ENCODE measurements at regions not wholly inside any gene's neighbourhood (a gene's known extent, or its start where the extent isn't known, plus 50 kb on each side); places are given as distances from the start of the nearest gene placed in this dataset.

GRCh38 chr9:27625751-27626150 lies 52.5 kb upstream of the C9orf72 start:
- Histone ChIP-seq H3K36me3 (ENCODE audit: control insufficient read depth, insufficient read depth, low read length) (no peaks in the 10 kb centered on the region), H3K4me3 (ENCODE audit: low read length) (no peak overlapping the region), H3K4me1 (ENCODE audit: control insufficient read depth, insufficient read depth, low read length) (no peaks in the 10 kb centered on the region), H3K9ac (ENCODE audit: extremely low read depth, low read length, poor library complexity, severe bottlenecking) (no peak overlapping the region), H3K9me3 (ENCODE audit: control insufficient read depth, low read length) (no peaks in the 10 kb centered on the region), H3K27me3 (ENCODE audit: control insufficient read depth, insufficient read depth, low read length, poor library complexity, severe bottlenecking) (no peaks in the 10 kb centered on the region), H3K27ac (ENCODE audit: low read depth, low read length) (no peak overlapping the region)
- H3K4me1 Mint-ChIP-seq: no peaks in the 10 kb centered on the region
- WGBS, 2 experiments (ENCODE audit: insufficient coverage in 1 of 2, insufficient read length in 1 of 2): 94 to 100% methylated on average over 1 to 2 of the region's 2 CpGs
- DNase-seq: no peak
- H3K27ac Mint-ChIP-seq: no peak overlapping the region
- H3K4me3 Mint-ChIP-seq: no peak overlapping the region
- TF ChIP-seq, protein P1, sequence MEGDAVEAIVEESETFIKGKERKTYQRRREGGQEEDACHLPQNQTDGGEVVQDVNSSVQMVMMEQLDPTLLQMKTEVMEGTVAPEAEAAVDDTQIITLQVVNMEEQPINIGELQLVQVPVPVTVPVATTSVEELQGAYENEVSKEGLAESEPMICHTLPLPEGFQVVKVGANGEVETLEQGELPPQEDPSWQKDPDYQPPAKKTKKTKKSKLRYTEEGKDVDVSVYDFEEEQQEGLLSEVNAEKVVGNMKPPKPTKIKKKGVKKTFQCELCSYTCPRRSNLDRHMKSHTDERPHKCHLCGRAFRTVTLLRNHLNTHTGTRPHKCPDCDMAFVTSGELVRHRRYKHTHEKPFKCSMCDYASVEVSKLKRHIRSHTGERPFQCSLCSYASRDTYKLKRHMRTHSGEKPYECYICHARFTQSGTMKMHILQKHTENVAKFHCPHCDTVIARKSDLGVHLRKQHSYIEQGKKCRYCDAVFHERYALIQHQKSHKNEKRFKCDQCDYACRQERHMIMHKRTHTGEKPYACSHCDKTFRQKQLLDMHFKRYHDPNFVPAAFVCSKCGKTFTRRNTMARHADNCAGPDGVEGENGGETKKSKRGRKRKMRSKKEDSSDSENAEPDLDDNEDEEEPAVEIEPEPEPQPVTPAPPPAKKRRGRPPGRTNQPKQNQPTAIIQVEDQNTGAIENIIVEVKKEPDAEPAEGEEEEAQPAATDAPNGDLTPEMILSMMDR (conservative IDR thresholded peaks at IDR 0.05): no peak
- no peaks in the 10 kb centered on the region for H3K36me3 Mint-ChIP-seq (ENCODE audit: low read depth)
- no peaks in the 10 kb centered on the region for H3K9me3 Mint-ChIP-seq
- no peaks in the 10 kb centered on the region for H3K27me3 Mint-ChIP-seq (ENCODE audit: insufficient read depth)

DNA sequence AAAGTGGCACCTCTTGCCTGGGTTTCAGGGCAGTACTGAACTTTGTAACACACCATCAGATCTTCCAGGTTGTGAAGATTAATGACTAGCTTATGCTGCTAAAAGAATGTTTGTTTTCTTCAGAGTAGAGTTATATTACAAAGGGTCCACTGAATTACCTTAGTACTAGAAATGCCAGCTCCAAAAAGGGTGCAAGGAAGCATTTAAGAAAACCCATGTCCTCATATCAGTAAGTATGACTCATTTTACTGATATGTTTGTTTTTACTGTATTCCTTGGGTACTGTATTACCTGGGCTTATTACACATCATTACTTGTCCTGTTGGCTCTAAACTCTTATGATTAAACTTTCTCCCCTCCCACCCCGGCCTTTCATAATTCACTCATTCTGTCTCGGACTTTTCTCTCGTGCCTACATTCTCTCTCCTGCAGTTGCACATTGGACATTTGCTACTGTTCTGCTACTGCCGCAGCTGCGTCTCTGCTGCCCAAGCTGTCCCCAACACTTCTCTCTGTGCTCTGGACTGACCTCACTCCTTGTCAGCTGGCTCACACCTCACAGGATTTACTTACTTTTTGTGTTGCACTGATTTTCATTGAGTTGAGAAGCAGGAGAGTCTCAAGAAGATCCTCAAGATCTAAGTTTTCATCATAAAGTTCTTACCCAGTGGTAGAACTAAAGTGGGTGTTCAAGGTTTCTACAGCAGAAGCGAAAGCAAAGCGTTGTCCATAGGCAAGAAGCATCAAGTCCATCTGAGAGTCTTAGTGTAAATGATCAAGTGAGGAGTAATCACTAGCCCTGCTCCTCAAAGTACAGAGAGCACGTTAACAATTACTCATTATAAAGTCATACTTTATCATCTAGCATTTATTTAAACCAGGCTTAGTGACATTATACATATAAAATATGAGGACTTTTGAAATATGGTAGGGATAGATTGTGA lies 53.2 kb upstream of the C9orf72 start:
- no peaks in the 10 kb centered on the region for H3K4me1 ChIP-seq (ENCODE audit: control insufficient read depth, insufficient read depth, low read length)
- H3K27ac Mint-ChIP-seq: no peak overlapping the region
- H3K4me3 ChIP-seq (ENCODE audit: low read length): no peak overlapping the region
- 95% methylated on average over 7 to 8 of the region's 8 CpGs for WGBS, 2 experiments (ENCODE audit: insufficient coverage in 1 of 2, insufficient read length in 1 of 2)
- H3K9me3 ChIP-seq (ENCODE audit: control insufficient read depth, low read length): no peaks in the 10 kb centered on the region
- H3K4me1 Mint-ChIP-seq: no peaks in the 10 kb centered on the region
- H3K9me3 Mint-ChIP-seq: no peaks in the 10 kb centered on the region
- no peak overlapping the region for H3K4me3 Mint-ChIP-seq
- no peak overlapping the region for H3K27ac ChIP-seq (ENCODE audit: low read depth, low read length)
- H3K27me3 Mint-ChIP-seq (ENCODE audit: insufficient read depth): no peaks in the 10 kb centered on the region
- no peaks in the 10 kb centered on the region for H3K36me3 ChIP-seq (ENCODE audit: control insufficient read depth, insufficient read depth, low read length)
- DNase-seq: no peak
- H3K9ac ChIP-seq (ENCODE audit: extremely low read depth, low read length, poor library complexity, severe bottlenecking): no peak overlapping the region
- H3K27me3 ChIP-seq (ENCODE audit: control insufficient read depth, insufficient read depth, low read length, poor library complexity, severe bottlenecking): no peaks in the 10 kb centered on the region
- H3K36me3 Mint-ChIP-seq (ENCODE audit: low read depth): no peaks in the 10 kb centered on the region
- TF ChIP-seq, protein P1 (conservative IDR thresholded peaks at IDR 0.05): no peak

- H3K27ac Mint-ChIP-seq: no peak overlapping the region
- TF ChIP-seq, protein P1 (conservative IDR thresholded peaks at IDR 0.05): no peak
- H3K27ac ChIP-seq (ENCODE audit: low read depth, low read length): no peak overlapping the region
- H3K36me3 ChIP-seq (ENCODE audit: control insufficient read depth, insufficient read depth, low read length): no peaks in the 10 kb centered on the region
- no peaks in the 10 kb centered on the region for H3K36me3 Mint-ChIP-seq (ENCODE audit: low read depth)
- H3K27me3 Mint-ChIP-seq (ENCODE audit: insufficient read depth): no peaks in the 10 kb centered on the region
- H3K9me3 ChIP-seq (ENCODE audit: control insufficient read depth, low read length): no peaks in the 10 kb centered on the region
- H3K4me3 ChIP-seq (ENCODE audit: low read length): no peak overlapping the region
- WGBS, 2 experiments (ENCODE audit: insufficient coverage in 1 of 2, insufficient read length in 1 of 2): 30 to 54% methylated on average over 3 to 5 of the region's 5 CpGs
- H3K4me1 Mint-ChIP-seq: no peaks in the 10 kb centered on the region
- H3K4me1 ChIP-seq (ENCODE audit: control insufficient read depth, insufficient read depth, low read length): no peaks in the 10 kb centered on the region
- no peak overlapping the region for H3K4me3 Mint-ChIP-seq
- H3K27me3 ChIP-seq (ENCODE audit: control insufficient read depth, insufficient read depth, low read length, poor library complexity, severe bottlenecking): no peaks in the 10 kb centered on the region
- DNase-seq: no peak
- H3K9me3 Mint-ChIP-seq: no peaks in the 10 kb centered on the region
- H3K9ac ChIP-seq (ENCODE audit: extremely low read depth, low read length, poor library complexity, severe bottlenecking): no peak overlapping the region
Observed at GRCh38 chr9:27627188-27627564, 53.9 kb upstream of the C9orf72 start.
